ENCODE measurements at regions not wholly inside any gene's neighbourhood (a gene's known extent, or its start where the extent isn't known, plus 50 kb on each side); places are given as distances from the start of the nearest gene placed in this dataset.

GRCh38 chr15:46151786-46152185 lies 517.0 kb downstream of the SQOR start:
- no peak for TF ChIP-seq CTCF (IDR thresholded peaks at IDR 0.05; ENCODE audit: low read length)
- TF ChIP-seq EZH2 (IDR thresholded peaks at IDR 0.05; ENCODE audit: borderline replicate concordance, low read length), result no peak
